Medulla oblongata (tissue), 1 donor: ENCODE measurements at regions not wholly inside any gene's neighbourhood (a gene's known extent, or its start where the extent isn't known, plus 50 kb on each side); places are given as distances from the start of the nearest gene placed in this dataset.
"Not testable (repeated sequence)": the region's sequence is repeated elsewhere in the genome, so short reads cannot be mapped to it uniquely, and the experiment has no call there.

Experiments
- DNase-seq: peaks from one replicate; pipeline ENCODE4 v3.0.0-alpha.2; 2015; ENCODE audit errors: extremely low spot score

DNA sequence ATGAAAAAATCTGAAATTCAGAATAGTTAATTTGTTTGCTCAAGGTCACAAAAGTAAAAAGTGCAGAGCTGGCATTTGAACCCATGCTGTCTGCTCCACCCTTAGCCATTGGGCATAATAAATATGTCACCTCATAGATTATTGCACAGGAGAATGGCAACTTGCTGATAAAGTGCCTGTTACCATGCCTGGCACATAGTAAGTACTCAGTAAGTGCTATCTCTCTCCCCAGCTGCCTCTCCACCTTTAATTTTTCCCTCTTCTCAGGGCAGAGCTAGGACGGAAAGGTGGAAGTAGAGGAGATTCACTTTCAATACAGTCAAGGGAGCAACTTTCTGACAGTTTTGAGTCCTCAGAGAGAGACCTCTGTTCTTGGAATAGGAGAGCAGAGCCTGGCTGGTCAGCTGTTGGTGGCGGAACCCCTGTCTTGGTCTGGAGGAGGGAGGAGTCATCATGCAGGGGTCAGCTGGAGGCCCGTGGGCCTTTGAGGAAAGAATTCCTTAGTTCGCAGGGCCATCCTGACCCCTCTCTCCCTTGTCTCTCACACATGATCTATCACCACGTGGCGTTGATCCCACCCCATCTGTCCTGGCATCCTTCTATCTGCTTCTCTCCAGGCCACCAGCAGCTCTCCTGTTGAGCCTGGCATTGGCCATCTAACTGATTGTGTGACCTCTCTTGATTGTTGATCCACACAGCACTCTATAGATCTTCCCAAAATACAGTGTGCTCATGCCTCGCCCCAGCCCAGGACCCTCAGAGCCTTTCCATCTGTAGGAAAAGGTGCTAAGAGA is 149.3 kb downstream of the RPLP1 start:
- DNase-seq: no peak

DNA sequence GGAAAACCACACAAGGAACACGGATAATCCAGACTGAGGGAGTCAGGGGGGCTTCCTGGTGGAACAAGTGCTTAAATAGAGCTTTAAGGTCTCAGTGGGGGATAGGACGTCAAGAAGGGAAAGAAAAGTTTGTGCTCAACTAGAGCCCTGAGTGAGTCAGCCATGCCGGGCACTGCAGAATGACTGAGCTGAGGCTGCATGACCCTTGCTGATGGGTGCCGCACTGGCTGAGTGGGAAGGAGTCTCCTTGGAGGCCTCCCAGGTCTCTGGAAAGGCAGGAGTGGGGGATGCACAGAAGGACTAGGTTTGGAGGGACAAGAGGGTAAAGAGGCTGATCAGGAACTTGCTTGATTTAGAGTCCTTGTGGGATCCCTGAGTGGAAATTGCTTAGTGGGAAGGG is 150.3 kb downstream of the RPLP1 start:
- DNase-seq: no peak

DNA sequence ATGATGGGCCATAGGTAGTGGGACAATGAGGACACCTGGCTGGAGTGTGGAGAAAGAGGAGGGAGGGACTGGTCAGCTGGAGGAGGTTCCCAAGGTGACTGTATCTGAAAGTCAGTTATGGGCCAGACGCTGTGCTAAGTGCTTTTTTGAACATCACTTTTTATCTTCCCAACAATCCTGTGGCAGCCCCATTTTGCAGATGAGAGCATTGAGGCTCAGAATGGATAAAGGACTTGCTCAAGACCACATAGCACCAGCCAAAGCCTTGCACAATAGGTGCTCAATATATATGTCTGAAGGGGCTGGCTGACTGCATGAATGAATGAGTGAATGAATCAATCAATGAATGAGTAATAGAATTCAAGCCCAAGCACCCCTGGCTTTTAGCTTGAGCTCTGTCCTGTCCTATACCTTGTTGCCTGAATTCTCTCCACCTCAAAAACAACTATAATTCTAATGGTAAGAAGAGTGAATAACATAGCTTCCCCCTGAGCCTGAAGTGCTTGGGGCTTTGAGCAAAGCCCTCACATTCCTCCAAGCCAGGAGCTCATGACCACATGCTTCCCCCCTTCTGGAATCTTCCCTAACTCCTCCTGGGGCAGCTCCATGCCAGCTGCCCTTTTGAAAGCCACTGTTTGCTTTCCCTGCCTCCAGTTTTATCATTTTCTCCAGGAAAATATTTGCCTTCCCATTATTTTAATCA is 150.9 kb downstream of the RPLP1 start:
- DNase-seq: no peak

DNA sequence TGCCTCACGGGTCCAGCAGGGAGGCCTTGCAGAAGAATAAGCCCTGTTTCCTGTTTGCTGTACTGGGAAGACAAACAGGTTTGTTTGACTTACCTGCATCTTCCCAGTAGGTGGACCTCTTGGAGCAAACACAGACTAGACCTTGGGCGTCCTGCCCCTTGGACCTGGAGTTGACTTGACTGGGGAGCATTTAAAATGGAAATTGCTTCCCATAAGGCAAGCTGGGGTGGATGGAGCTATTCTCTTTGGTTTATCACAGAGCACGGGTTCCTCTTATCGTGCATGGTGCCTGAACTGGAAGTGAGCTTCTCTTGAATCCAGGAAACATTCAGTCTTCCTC is 151.4 kb downstream of the RPLP1 start:
- no peak for DNase-seq

DNA sequence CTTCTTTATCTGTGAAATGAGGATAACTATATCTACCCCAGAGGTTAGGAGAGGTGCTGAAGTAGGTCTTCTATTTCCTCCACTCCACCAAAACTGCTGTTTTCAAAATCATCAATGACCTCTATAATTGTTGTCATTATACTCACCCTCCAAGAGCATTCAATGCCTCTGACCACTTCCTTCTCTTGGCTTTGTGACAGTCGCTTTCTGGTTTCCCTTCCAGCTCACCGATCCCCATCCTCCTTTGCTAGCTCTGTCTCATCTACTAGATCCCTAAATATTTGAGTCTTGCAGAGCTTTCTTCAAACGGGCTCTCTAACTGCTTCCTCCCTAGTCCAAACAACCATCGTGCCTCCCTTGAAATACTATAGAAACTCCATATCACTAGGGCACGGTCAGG is 153.5 kb downstream of the RPLP1 start:
- DNase-seq: no peak

DNA sequence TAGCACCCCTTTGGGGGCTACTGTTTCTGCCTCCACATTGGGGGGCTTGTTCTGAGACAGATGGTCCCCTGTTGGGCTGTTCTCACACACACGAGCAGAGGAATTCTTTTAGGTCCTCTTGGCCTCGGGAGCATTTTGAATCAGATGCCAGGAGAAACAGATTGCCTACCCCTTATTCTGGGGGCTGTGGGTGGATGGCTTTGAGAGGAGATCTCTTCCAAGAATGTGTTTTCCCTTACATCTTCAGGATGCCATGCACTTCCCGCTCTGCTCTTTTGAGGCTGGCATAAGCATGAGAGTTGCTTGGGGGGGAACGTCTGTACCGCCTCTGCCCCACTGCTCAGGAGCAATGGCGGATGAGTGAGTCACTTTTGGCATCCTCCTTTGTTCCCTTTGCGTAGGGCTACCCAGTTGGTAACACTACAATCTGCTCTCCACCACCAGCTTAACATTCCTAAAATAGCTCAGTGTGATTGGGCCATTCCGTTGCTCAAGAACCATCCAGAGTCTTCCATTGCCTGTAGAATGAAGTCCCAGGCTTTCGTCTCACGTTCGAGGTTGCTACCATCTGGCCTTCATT is 154.4 kb downstream of the RPLP1 start:
- no peak for DNase-seq

DNA sequence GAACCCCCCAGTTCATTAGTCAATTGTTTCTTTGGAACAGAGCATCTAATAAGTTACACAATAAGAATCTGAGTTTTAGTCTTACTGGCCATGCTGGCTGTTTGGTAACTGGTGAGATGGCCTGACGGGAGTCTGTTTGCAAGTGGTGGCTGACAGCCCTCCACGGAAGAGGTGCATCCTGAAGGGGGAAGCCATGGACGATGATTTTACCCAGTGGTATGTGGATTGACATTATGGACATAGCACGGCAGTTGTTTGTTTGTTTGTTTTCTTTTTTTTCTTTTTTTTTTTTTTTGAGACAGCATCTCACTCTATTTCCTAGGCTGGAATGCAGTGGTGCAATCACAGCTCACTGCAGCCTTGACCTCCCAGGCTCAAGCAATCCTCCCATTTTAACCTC is 156.0 kb downstream of the RPLP1 start:
- no peak for DNase-seq

DNA sequence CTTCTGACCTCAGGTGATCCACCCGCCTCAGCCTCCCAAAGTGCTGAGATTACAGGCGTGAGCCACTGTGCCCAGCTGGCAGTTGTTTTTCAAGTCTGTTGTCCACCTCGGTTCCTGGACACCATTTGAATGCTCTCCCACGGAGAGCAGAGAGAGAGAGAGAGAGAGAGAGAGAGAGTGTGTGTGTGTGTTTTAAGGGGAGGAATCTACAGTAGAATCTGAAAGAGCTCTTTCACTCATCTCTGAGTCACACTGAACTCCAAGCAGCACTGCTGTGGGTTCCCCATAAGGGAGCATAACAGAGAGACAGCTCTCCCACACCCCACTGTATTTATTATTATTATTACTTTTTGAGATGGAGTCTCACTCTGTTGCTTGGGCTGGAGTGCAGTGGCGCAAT is 156.6 kb downstream of the RPLP1 start:
- peak; percentile 9 for DNase-seq

DNA sequence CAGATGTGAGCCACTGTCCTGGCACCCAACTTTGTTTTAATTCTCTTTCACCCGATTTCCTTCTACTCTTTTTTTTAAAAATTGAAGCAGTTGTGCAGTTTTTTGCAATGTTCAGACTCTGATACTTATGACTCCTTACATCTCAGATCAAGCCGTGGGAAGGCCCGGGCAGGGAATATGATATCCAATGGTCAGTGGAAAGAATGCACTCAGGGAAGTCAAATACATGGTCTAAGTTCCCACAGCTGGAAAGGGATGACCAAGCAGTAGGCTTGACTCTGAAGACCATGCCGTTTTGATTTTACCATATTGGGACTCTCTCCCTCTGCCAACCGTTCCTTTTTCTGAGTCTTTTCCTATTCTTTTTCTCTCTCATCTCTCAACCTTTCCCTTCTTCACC is 157.2 kb downstream of the RPLP1 start:
- no peak for DNase-seq

DNA sequence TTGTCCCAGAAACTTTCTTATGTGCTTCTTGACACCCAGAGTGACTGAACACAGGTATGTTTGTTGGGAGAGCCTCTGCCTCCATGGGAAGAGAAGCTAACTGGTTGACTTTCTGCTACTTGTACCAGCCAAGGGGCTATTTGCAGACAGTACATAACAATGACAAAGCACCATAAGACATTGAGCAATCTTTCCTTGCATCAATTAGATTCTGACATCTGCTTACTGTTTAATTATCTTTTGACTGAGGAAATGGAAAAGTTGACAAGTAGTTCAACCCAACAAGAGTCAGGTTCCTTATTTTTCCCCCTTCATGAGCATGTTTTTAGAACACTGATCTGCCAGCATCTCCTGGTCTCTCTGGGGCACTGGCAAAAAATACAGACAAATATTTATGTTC is 157.7 kb downstream of the RPLP1 start:
- no peak for DNase-seq

DNA sequence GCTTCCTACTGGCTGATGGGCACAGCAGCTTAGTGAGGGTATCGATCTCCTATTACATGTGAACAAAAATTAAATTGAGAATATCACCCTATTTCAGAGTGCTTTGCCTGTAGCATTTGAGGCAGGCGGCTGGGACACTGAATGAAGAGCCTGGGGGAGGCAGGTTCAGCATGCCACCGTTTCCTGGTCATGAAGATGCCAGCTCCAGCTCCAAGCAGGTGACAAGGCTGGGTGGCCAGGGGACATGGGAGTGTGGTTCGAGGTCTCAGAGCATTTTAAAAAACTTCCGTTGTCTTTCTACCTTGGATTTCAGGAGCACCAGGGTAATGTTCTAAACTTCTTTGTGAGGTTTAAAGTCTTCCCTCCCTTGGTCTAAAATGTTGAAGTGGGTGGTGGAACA is 158.2 kb downstream of the RPLP1 start:
- no peak for DNase-seq

DNA sequence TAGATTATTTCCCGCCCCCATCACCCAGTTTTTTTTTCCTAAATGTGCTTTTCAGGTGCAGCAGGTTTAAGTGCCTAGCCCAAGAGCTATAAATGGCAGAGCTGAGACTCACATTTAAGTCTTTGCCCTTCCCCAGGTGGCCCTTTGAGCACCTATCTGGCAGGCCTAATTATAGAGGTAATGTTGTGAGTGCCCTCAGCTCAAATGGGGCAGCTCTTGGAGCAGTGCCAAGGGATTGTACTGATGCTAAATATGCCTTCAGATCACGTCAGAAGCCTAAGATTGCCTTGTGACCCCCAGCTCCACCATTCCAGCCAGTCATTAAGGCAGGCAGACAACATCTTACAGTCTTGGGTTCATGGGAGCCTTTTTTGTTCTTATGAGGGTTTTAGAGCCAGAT is 159.5 kb downstream of the RPLP1 start:
- no peak for DNase-seq

DNA sequence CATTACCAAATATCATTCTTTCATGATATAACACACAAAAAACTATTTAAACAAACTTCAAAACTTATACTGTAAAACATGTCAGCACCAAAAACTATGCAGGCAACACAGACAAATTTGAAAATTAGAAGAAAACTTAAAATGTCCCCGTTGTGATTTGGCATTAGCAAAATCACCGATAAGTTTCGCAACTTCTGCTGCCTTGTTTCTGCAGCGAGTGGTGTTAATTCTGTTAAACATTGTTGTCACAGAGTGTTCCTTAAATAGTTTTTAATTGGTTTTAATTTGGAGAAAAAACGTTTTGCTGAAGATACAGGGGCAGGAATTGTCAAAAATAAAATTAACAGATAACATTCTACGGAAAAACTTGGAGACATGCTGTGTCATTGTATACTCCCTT is 160.6 kb downstream of the RPLP1 start:
- no peak for DNase-seq

DNA sequence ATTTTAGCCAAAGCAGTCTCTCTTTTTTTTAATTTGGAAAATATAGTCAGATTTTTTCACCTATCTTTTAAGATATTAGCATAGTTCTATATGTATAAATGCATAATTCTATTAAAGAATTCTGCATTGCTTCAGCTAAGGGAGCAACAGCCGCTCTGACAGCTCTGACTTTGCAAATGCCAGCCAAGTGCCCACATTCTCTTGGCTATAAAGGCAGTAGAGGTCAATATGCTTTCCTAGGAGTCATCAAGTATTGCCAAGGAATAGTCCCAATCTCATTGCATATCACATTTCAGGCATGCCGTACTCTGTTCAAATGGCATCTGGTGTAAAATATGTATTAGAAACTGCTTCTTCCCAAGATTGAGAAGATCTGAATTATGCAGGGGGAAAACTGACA is 161.4 kb downstream of the RPLP1 start:
- no peak for DNase-seq

DNA sequence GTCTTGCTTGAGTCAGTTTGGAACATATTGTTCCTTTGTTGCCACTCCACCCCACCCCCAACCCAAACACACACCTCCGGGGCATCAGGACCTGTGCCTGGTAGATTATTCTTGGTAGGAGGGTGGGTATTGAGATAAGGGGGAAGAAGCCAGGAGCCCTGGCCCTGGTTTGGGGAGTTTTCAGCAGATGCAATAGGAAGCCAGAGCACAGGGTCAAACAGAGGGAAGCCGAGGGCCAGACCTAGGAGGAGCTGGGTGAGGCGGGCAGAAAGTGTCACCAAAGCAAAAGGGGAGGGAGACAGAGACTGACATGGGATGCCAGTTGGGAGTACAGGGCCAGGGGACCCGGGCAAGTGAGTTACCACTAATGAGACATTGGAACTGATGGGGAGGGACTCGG is 163.1 kb downstream of the RPLP1 start:
- no peak for DNase-seq

DNA sequence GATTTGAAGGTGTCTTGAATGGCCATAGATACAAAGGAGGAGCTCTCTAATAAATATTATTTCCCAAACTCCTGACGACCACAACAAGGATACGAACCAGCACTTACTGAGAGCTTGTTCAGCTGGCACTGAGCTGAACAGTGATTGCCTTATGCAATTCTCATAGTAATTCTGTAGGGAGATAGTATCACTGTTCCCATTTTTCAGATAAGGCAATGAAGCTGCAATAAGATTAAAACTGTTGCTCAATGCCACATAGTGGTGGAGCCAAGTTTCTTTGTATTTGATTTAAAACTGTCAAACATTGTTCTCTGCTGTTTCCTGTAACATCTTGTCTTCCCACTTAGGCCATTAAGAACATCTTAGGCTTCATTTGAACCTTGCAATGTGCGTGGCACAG is 163.9 kb downstream of the RPLP1 start:
- DNase-seq: no peak

DNA sequence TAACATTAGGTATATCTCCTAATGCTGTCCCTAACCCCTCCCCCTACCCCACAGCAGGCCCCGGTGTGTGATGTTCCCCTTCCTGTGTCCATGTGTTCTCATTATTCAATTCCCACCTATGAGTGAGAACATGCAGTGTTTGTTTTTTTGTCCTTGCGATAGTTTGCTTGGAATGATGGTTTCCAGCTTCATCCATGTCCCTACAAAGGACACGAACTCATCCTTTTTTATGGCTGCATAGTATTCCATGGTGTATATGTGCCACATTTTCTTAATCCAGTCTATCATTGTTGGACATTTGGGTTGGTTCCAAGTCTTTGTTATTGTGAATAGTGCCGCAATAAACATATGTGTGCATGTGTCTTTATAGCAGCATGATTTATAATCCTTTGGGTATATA is 164.5 kb downstream of the RPLP1 start:
- not testable (repeated sequence) for DNase-seq

DNA sequence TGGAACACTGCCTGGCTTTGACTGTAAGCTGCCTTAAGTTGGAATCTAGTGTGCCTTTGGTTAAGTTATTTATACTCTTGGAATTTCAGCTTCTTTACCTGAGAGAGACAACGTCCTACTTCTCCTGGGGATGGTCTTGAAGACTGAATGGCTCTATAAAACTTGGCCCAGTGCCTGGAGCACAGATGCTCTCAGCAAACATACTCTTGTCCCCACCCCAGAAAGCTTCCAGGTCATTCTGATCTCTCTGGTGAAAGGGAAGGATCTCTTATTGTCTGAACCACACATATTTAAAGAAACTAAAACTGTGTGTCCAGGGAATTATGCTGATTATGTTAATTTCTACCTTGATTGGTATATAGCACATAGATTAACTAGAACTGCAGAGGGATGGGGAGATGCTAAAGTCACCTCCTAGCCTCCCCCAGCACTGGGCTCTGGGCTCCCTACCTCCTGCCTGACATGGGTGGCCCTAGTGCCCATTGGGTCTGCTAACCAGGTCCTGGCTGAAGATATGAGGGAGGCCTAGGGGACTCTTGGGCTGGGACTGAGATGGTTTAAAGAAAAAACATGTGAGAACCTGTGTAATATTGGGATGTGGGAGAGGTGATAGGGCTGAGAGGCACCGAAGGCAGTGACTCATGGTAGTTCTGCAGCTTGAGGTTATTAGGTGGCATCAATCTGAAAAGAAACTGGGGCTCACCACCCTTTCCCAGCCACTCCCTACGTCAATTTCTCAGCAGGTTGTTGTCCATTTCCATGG is 171.0 kb downstream of the RPLP1 start:
- DNase-seq: no peak

DNA sequence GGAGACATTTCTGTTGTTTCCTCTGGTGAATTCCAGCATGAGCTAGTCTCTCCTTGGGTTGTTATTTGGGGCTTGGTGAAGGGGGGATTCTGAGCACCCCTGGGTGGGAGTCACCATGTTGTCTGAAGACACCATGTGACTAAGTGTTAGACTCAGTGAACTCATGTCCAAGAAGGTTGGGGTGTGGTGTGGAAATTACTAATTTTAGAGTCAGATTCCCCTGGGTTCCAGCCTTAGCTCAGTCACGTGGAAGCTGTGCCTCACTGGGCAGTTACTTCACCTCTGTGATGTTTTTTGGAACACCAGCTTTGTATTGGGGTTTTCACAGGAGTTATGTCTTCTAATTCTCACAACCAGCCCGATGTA is 171.5 kb downstream of the RPLP1 start:
- no peak for DNase-seq

DNA sequence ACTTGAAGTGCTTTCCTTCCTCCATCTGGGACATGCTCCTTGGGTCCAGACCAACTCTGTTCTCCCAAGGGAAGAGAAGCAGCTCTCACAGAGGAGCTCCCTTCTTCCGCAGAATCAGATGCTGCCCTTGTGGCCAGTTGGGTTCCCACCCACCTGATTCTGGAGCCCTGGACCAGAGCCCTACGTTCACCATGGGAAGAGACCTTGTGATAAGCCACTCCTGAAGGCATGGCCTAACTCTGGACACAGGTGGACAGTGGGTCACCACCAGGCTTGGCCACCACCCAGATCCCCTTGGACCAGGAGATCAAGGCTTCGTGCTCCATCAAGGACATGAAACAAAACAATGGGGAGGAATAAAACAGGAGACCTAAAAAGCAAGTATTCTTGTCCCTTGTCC is 172.2 kb downstream of the RPLP1 start:
- DNase-seq: no peak

DNA sequence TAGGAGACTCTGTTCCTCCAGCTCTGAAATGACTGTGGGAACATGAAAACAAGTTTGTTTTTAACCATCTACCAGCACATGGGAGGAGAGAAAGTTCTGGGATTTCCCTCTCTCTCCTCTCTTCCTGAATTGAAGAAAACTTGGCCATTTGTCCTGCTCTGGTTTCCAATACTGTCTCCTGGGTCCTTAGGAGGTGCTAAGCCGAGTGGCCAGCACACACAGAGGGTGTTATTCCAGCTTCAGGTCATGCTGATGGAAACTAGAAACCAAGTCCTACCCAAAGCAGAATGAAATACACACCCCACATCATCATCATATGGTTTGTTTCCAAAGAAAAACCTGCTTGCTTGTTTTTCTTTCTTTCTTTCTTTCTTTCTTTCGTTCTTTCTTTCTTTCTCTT is 172.7 kb downstream of the RPLP1 start:
- no peak for DNase-seq
